ENCODE measurements at regions not wholly inside any gene's neighbourhood (a gene's known extent, or its start where the extent isn't known, plus 50 kb on each side); places are given as distances from the start of the nearest gene placed in this dataset.

- POLR2A ChIA-PET (ENCODE audit: unreplicated experiment), result no interaction called here
- Histone ChIP-seq H2AFZ (replicated peaks; ENCODE audit: low read length, poor library complexity) (no peak overlapping the region), H4K20me1 (ENCODE audit: insufficient read depth, low read length) (no peaks in the 10 kb centered on the region), H3K27me3 (ENCODE audit: control insufficient read depth, insufficient read depth, low read length) (peaks cover 2% of the 10 kb centered on the region; the same call in 1 of the 2 replicates), H2AK5ac (ENCODE audit: low read depth, low read length) (no peak overlapping the region), H4K91ac (ENCODE audit: insufficient read depth, low read depth, low read length) (no peak overlapping the region), H4K5ac (ENCODE audit: low read depth, low read length) (no peak overlapping the region), H3K9me3 (ENCODE audit: control insufficient read depth, insufficient read depth, low read length) (no peaks in the 10 kb centered on the region), H2AK9ac (replicated peaks; ENCODE audit: low read depth, low read length, poor library complexity) (no peak overlapping the region), H3K23ac (ENCODE audit: low read depth, low read length) (no peak overlapping the region), H3K4me1 (ENCODE audit: control insufficient read depth, insufficient read depth, low read length) (no peaks in the 10 kb centered on the region), H3K9ac (ENCODE audit: low read depth, low read length) (no peak overlapping the region), H3K4me3 (ENCODE audit: insufficient read depth, low read depth, low read length) (no peak overlapping the region), H4K8ac (ENCODE audit: low read depth in 2 of 2, low read length in 2 of 2) (no peak overlapping the region), H3K18ac (ENCODE audit: low read depth, low read length) (no peak overlapping the region), H3K4me2 (ENCODE audit: low read depth, low read length) (no peak overlapping the region), H3K4ac (ENCODE audit: low read depth, low read length) (no peak overlapping the region), H3K9me1 (ENCODE audit: insufficient read depth, low read length) (no peaks in the 10 kb centered on the region), H2BK120ac (ENCODE audit: low read depth, low read length) (no peak overlapping the region), H3K56ac (ENCODE audit: extremely low read depth, insufficient read depth, low read length) (no peak overlapping the region), H3K27ac (ENCODE audit: insufficient read depth, low read length) (no peak overlapping the region), H3K14ac (replicated peaks; ENCODE audit: low read depth, low read length) (no peak overlapping the region), H2BK5ac (ENCODE audit: low read depth, low read length, poor library complexity, severe bottlenecking) (no peak overlapping the region), H2BK20ac (ENCODE audit: low read depth, low read length) (no peak overlapping the region), H3K36me3 (ENCODE audit: control insufficient read depth, insufficient read depth, low read length) (no peaks in the 10 kb centered on the region), H3K79me1 (ENCODE audit: low read depth in 1 of 2, low read length in 2 of 2) (no peaks in the 10 kb centered on the region), H2BK15ac (ENCODE audit: low read depth, low read length) (no peak overlapping the region)
- ATAC-seq (ENCODE audit: low read depth) (no peak), DNase-seq (no peak)
- CTCF ChIA-PET, result no interaction called here
- no TSS peak for BruUV-seq (replicated peaks)
- no CpG with 5 or more reads among the region's 2 CpGs for WGBS, 2 experiments (ENCODE audit: extremely low coverage in 2 of 2, insufficient read length in 1 of 2)
- dilution Hi-C loops (cut with HindIII; ENCODE audit: low sequenced_read_pairs, unreplicated experiment) (no loop called here), intact Hi-C loops (cut with micrococcal nuclease) (no loop called here), in situ Hi-C loops (cut with MboI; ENCODE audit: low sequenced_read_pairs) (no loop called here)
- TF ChIP-seq NFE2L2 (IDR thresholded peaks at IDR 0.05; ENCODE audit: low read depth, low read length) (no peak), CHD1 (IDR thresholded peaks at IDR 0.05; ENCODE audit: low read depth, low read length) (no peak), ELK1 (IDR thresholded peaks at IDR 0.05; ENCODE audit: borderline replicate concordance, low read depth, low read length) (no peak), RCOR1 (IDR thresholded peaks at IDR 0.05; ENCODE audit: insufficient replicate concordance, low read length) (no peak), SMC3 (IDR thresholded peaks at IDR 0.05; ENCODE audit: low read depth, low read length) (no peak), CTCF (conservative IDR thresholded peaks at IDR 0.05; ENCODE audit: low read depth, low read length) (no peak), FOS (IDR thresholded peaks at IDR 0.05; ENCODE audit: low read depth, low read length) (no peak), RAD21 (IDR thresholded peaks at IDR 0.05; ENCODE audit: low read length) (no peak), RFX5 (IDR thresholded peaks at IDR 0.05; ENCODE audit: low read depth, low read length) (no peak), USF2 (IDR thresholded peaks at IDR 0.05; ENCODE audit: low read depth, low read length) (no peak), CEBPB (IDR thresholded peaks at IDR 0.05; ENCODE audit: low read depth, low read length) (no peak), POLR2A (IDR thresholded peaks at IDR 0.05; ENCODE audit: low read depth, low read length) (no peak), BHLHE40 (IDR thresholded peaks at IDR 0.05; ENCODE audit: low read depth, low read length) (no peak), MAFK (IDR thresholded peaks at IDR 0.05; ENCODE audit: low read depth, low read length) (no peak), MAZ (IDR thresholded peaks at IDR 0.05; ENCODE audit: borderline replicate concordance, low read depth, low read length) (no peak), MXI1 (IDR thresholded peaks at IDR 0.05; ENCODE audit: borderline replicate concordance, low read depth, low read length) (no peak)
These were observed 386.8 kb upstream of the TSHZ2 start for GRCh38 chr20:52585333-52585732.

Data from IMR-90 (cell line).